Astrocyte of the cerebellum (primary cell): ENCODE measurements at regions not wholly inside any gene's neighbourhood (a gene's known extent, or its start where the extent isn't known, plus 50 kb on each side); places are given as distances from the start of the nearest gene placed in this dataset.

Source experiments
- DNase-seq: peaks from one replicate; pipeline ENCODE4 v3.0.0-alpha.2; 2011; ENCODE audit warnings: low read depth
- H3K4me3 ChIP-seq: 2 replicates; pipeline ENCODE4 v1.5.1; 2011; ENCODE audit warnings: mild to moderate bottlenecking, low read depth, low read length, moderate library complexity
- in situ Hi-C: cut with HindIII; loops from 2 replicates; pipeline ENCODE4 v1.10.0; 2017; ENCODE audit warnings: low sequenced_read_pairs
- TF ChIP-seq, protein P1 (sequence below): IDR thresholded peaks from 2 replicates; pipeline ENCODE4 v1.5.1; 2012; ENCODE audit warnings: low read length, low read depth, moderate library complexity, mild to moderate bottlenecking; ENCODE audit errors: missing control alignments

DNA sequence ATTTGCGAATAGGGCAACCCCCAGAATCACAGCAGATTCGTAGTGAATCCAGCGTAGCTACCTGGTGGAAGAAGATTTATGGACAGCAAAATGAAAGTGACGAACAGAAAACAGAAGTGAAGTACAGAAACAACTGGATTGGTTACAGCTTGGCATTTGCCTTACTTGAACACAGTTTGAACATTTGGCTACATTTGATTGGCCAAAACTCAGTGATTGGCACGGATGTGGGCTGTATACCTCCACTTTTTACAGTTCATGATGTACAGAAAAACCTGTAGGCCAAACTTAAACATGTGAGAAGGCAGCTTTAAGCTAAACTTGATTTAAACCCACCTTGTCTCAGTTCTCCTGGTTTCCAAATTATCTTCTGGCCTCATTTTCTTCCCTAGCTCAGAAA, 49.9 kb upstream of the AMN1 start:
- DNase-seq: no peak
- in situ Hi-C loops: no loop called here
- H3K4me3 ChIP-seq: no peak overlapping the region
- TF ChIP-seq, protein P1, sequence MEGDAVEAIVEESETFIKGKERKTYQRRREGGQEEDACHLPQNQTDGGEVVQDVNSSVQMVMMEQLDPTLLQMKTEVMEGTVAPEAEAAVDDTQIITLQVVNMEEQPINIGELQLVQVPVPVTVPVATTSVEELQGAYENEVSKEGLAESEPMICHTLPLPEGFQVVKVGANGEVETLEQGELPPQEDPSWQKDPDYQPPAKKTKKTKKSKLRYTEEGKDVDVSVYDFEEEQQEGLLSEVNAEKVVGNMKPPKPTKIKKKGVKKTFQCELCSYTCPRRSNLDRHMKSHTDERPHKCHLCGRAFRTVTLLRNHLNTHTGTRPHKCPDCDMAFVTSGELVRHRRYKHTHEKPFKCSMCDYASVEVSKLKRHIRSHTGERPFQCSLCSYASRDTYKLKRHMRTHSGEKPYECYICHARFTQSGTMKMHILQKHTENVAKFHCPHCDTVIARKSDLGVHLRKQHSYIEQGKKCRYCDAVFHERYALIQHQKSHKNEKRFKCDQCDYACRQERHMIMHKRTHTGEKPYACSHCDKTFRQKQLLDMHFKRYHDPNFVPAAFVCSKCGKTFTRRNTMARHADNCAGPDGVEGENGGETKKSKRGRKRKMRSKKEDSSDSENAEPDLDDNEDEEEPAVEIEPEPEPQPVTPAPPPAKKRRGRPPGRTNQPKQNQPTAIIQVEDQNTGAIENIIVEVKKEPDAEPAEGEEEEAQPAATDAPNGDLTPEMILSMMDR: no peak
